HG02970 (cell line): ENCODE measurements at regions not wholly inside any gene's neighbourhood (a gene's known extent, or its start where the extent isn't known, plus 50 kb on each side); places are given as distances from the start of the nearest gene placed in this dataset.

Source experiments
- ATAC-seq: cut with Tn5 transposase; IDR thresholded peaks from one replicate; pipeline ENCODE4 v1.9.1; 2021; ENCODE audit warnings: mild to moderate bottlenecking, moderate library complexity, moderate number of reproducible peaks; ENCODE audit not compliant: unreplicated experiment, low FRiP score

DNA sequence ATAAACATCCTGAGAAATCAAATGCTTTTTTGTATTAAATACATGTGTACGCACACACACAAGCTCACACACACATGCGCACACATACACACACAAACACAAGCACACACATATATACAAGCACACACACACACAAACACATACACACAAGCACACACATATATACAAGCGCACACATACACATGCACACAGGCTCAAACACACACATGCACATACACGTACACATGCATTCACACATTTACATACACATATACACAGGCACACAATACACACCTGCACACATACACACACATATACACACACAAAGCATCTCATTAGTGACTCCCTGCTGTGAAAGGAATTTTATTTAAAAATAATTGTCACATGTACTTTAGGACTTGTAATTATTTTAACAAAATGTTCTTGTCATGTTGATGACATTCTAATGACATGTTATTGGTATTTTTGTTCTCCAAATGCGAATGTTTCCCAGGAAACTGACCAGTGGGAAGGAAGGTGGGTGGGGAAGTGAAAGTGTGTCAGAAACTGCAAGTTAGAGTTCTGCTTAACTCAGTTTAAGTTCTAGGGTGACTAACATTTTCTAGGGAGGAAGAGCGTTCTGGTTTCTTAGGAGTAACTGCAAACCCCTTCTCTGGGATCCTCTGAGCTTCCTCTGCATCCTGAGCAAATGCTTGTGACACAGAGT, 113.9 kb upstream of the ZNF217 start:
- ATAC-seq: no peak

- no peak for ATAC-seq
These were observed 113.1 kb upstream of the ZNF217 start for GRCh38 chr20:53706466-53707370.

DNA sequence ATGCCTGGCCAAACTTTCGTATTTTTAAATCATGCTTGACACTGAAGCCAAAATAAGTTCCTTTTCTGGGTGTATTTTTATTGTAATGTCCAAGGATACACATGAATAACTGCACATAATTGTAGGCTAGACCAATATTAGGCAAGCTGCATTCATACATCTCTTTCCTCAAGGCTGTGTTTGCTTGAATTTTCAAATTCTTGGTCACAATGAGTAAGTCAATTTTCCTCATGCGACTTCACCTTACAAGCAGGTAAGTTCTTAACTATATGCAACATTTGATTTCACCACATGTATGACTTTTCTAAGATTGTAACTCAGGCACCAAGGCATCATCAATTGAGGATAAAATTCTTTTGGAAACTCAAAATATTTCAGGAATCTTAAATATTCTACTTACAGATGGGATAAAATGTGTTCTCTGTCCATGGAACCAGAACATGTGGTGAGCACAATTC, 112.4 kb upstream of the ZNF217 start:
- no peak for ATAC-seq

- no peak for ATAC-seq
These were observed 109.0 kb upstream of the ZNF217 start for GRCh38 chr20:53702617-53703016.

DNA sequence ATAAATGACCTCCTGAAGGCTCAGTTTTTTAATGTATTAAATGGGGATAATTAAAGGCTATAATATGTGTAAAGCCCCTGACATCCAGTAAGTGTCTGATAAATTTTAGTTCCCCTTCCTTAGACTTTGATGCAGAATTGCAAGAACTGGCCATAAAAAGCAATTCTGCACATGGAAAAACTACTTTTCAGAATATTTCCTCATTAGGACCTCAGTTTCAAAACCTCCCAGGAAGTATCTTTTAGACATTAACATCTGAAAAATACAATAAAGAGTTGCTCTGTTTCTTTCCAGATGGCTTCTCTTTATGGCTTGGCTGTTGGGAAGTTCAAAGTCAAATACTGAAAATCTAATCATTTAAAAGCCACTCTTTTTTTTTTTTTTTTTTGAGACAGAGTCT, 106.3 kb upstream of the ZNF217 start:
- no peak for ATAC-seq

DNA sequence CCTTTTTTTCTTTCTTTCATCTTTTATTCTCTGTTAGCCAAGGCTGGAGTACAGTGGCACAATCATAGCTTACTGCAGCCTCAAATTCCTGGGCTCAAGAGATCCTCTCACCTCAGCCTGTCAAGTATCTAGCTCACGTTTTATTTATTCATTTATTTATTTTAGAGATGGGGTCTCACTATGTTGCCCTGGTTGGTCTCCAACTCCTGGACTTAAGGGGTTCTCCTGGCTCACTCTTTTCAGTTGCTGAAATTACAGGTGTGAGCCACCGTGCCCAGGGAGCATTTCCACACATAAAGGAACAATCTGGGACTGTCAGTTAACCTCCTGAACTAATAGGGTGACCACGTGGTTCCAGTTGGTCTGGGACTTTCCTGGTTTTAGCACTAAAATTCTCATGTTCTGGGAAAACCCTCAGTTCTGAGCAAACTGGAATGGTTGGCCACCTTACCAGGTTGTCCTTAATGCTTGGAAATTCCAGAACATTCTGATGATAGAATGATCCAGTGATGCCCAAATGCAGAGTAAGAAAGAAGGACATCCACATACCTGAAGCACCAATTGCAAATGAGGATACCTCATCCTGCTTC, 105.5 kb upstream of the ZNF217 start:
- no peak for ATAC-seq

GRCh38 chr20:53698371-53698978, 104.8 kb upstream of the ZNF217 start:
- ATAC-seq: no peak

- ATAC-seq: no peak
These were observed 102.3 kb upstream of the ZNF217 start for GRCh38 chr20:53695797-53696527.

DNA sequence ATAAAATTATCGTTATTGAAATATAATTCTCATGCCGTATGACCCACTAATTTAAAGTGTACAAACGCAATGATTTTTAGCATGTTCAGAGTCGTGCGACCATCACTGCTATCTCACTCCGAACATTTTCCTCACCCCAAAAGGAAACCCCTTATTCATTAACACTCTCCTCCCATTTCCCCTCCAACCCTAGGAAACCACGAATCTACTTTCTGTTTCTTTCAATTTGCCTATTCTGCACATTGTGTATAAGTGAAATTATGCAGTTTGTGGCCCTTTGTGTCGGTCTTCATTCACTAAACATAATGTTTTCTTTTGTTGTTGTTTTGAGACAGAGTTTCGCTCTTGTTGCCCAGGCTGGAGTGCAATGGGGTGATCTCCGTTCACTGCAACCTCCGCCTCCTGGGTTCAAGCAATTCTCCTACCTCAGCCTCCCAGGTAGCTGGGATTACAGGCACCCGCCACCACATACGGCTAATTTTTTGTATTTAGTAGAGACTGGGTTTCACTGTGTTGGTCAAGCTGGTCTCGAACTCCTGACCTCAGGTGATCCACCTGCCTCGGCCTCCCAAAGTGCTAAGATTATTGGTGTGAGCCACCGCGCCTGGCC, 99.7 kb upstream of the ZNF217 start:
- ATAC-seq: no peak

- no peak for ATAC-seq
These were observed 98.9 kb upstream of the ZNF217 start for GRCh38 chr20:53692465-53693067.

GRCh38 chr20:53691811-53692192, 98.2 kb upstream of the ZNF217 start:
- no peak for ATAC-seq

DNA sequence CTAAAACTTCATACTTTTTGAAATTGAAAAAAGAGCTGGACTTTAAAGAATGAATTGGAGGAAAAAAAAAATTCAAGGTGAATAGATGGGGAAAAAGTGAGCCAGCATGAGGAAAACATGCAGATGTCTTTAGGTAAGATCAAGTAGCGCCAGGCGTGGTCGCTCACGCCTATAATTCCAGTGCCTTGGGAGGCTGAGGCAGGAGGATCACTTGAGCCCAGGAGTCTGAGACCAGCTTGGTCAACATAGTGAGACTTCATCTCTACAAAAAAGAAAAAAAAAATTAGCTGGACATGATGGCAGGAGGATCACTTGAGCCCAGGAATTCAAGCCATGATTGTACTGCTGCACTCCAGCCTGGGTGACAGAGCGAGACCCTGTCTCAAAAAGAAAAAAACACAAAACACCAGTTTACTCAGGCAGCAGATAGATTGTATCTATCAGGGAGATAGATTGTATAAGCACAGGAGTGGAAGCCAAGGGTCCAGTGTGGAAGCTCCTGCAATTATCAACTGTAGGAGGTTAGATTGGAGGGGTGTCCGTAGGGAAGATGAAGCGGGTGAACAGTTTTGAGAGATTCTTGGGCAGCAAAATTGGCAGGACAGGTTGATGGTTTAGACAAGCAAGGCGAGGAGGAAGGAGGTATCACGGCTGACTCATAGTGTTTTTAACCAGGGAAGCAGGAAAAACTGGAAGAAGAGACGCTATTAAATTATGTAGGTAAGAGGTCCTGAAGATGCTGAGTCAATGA, 97.6 kb upstream of the ZNF217 start:
- no peak for ATAC-seq

- no peak for ATAC-seq
These were observed 94.4 kb upstream of the ZNF217 start for GRCh38 chr20:53688085-53688484.

DNA sequence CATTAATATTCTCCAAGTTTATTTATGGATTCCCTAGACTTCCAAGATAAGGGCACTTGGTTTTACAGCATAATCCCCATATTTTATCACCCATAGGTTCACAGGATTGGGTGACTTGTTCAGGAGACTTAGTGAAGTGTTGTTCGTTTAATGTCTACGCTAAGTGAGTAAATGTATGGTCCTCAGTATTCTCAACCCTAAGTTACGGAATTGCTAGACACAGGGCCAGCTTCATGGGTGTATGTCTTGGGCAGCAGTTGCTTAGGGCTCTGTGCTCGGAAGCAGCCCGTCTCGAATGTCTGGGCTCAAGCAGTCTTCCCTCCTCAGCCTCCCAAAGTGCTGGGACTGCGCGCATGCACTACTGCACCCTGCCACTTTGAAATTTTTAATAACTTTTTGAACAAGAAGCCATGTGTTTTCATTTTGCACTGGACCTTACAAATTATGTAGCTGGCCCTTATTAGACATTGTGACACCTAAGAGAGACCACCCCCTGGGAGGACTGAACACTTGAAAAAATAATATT, 91.5 kb upstream of the ZNF217 start:
- no peak for ATAC-seq

- ATAC-seq: no peak
These were observed 89.9 kb upstream of the ZNF217 start for GRCh38 chr20:53683506-53683905.

DNA sequence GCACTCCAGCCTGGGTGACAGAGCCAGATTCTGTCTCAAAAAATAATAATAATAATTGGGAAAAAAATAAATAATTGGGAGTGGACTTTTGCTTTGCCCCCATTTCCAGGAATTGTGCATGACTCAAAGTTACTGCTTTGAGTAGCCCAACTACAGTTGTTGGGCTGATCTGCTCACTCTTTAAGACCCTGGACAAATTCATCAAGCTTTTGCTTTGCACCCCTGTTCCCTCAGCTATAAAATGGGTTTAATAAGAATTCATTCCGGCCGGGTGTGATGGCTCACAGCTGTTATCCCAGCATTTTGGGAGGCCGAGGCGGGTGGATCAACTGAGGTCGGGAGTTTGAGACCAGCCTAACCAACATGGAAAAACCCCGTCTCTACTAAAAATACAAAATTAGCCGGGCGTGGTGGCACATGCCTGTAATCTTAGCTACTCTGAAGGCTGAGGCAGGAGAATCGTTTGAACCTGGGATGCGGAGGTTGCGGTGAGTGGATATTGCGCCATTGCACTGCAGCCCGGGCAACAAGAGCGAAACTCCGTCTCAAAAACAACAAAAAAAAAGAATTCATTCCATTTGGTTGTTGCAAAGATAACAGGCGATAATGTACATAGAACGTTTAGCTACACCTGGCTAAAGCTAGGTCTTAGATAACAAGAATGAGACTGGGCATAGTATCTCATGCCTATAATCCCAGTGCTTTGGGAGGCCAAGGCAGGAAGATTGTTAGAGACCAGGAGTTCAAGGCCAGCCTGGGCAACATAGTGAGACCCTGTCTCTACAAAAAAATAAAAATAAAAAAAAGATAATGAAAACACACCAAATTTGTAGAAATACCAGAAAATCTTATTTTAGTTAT, 87.9 kb upstream of the ZNF217 start:
- no peak for ATAC-seq

DNA sequence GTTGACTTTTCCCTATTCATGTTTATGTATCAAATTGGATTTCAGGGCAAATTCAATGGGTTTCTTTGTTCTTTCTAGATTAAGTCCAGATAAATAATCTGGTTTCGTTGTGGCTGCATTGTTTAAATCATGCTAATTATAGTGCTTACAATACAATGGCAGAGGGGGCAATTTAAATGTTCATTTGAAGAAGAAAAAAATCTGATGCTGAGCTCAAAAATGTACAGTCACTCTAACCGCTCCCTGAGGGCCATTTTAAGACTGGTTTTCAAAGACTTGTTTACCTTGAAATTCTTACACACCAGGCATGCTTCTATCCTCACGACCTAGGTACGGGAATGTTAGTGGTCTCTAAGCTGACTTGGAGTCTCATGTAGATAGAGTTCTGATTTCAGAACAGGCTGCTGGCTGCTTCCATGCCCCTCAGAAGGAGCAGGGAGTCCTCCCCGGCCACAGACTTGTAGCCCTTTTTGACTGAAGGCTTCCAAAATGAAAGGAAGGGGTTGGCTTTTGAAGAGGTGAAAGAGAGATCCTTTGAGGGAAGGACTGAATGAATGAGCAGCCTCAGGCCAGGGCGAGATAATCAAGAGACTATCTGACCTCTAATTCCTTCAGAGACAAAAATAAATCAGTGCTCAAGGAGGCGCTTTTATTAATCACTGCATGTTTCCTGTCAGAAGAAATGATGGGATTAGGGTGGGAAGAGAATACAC, 86.1 kb upstream of the ZNF217 start:
- ATAC-seq: no peak
